HG02642 (cell line): ENCODE measurements at regions not wholly inside any gene's neighbourhood (a gene's known extent, or its start where the extent isn't known, plus 50 kb on each side); places are given as distances from the start of the nearest gene placed in this dataset.

Experiments
- ATAC-seq: cut with Tn5 transposase; IDR thresholded peaks from one replicate; pipeline ENCODE4 v1.9.1; 2021; ENCODE audit warnings: mild to moderate bottlenecking; ENCODE audit not compliant: unreplicated experiment, poor library complexity

GRCh38 chr1:103854279-103854678 lies 104.6 kb downstream of the AMY1C start:
- no peak for ATAC-seq

- ATAC-seq, result no peak
Observed at GRCh38 chr1:103859721-103860120, 110.0 kb downstream of the AMY1C start.

GRCh38 chr1:103898576-103899345 lies 149.1 kb downstream of the AMY1C start:
- no peak for ATAC-seq

DNA sequence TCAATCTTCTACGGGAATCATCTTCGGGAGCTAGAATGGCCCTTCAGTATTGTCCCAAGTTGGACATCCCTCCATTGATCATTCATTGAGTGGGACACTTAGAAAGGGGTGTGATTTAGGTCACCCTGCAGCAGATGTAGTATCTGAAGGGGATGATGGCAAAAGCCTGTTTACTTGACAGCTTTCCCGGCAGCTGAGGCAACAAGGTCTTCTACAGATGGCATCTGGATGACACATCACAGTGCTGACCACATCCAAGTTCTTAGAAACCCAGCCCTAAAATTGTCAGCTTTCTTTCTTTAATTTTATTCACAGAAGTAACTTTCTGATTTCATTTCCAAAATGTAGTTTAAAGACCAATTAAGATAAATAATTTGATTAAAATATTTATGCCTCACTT lies 150.3 kb downstream of the AMY1C start:
- no peak for ATAC-seq

DNA sequence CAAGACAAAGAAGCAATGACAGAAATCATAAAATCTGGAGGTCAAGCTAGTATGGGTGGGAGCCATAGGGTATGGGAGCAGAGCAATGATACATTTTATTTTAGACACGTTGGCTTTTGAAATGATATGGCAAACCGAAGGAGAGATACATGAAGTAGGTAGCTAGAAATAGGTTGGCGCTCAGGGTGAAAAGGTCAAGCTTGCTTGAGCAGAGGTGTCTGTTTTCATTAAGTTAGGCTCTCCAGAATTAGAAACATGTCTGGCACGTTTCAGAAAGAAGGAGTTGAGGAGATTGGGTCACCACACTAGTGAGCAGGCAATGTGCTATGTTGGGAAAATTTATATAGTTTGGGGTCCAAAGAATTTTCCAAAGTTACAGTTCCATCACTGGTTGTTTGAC lies 151.4 kb downstream of the AMY1C start:
- no peak for ATAC-seq

- no peak for ATAC-seq
Observed at GRCh38 chr1:103905363-103905762, 155.7 kb downstream of the AMY1C start.

DNA sequence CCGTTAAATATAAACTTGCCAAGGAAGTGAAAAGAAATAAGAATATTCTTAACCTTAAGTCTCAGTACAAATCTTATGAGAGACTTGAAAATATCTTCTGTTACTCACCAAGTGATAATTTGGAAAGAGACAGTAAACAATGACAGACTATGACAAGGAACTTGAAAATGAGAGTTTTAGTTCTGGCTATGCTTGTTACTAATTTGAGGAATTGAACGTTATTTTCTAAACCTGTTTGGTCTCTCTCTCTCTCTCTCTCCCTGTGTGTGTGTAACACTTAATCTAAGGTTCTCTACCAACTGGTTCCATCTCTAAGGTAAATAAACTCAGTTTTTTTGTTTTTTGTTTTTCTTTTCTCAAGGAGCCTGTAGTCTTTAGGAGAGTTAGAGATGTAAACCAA lies 161.8 kb downstream of the AMY1C start:
- no peak for ATAC-seq

DNA sequence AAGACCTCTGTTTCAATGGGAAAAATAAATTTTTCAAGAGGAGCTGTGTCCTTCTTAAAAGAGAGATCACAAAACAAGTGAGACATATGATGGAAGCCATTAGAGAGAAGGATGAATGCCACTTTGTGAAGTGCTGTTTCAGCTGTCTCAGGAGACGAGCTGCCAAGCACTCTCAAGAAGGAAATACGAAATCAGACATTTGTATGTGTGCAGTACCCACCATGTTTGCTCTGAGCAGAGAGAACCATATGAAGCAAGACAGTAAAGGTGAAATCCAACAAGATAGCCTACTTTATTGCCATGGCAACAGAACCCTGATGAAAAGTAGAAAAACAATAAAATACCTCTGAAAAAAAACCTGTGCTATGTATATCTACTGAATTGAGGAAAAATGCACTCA lies 168.1 kb downstream of the AMY1C start:
- ATAC-seq, result no peak

DNA sequence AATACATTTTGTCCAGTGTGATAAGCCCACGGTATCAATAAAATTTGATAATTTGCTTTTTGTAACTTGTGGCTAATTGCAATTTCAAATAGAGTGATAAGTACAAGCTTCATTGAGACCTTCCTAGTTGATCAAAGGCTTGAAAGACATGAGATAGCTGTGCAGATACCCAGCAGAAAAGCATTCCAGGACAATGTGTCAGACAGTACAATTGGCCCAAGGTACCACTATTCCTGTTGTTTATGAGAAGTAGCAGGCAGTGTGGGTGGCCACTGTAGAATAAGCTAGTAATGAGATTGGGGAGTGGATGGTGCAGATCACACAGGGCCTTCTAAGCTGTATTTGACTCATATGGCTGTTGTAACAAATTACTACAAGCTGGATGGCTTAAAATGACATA lies 182.2 kb downstream of the AMY1C start:
- ATAC-seq, result no peak

GRCh38 chr1:103937763-103938357 lies 188.2 kb downstream of the AMY1C start:
- ATAC-seq, result peak; percentile 73

DNA sequence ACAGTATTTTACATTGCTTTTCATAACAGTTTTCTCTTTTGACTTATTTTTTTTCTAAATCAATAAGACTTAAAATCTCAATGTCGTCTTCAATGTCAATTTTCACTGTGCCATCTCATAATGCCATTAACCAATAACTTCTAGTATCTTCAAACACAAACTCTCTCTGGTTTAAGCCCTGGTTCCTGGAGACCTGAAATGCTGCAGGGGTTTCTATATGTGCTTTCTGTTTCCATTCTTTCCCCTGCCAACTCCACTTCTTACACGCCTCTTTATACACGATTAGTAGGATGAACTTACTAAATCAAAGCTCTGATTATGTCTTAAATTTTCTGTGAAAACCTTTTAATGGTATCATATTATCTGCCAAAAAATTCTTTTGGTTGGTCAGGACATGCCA lies 191.4 kb downstream of the AMY1C start:
- ATAC-seq, result no peak

- no peak for ATAC-seq
Observed at GRCh38 chr1:103942029-103942428, 192.3 kb downstream of the AMY1C start.

DNA sequence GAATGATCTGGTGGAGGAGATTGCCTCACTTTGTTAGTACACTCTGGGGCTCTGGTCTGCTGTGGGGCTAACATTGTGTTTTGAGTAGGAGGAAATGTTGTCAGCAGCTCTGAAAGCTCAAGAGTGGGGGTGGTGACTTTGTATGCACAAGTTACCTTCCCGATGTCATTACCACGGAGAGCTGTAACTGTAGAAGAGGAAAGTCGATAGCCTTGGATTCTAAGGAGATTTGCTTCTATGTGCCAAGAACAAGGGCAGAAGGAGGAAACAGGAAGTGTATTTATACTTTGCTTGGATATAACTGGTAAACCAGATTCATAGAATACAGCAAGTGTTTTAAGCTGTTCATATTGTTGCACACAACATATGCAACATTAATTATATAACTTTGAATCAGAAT lies 196.1 kb downstream of the AMY1C start:
- ATAC-seq, result no peak

GRCh38 chr1:103948526-103948925 lies 198.8 kb downstream of the AMY1C start:
- no peak for ATAC-seq

DNA sequence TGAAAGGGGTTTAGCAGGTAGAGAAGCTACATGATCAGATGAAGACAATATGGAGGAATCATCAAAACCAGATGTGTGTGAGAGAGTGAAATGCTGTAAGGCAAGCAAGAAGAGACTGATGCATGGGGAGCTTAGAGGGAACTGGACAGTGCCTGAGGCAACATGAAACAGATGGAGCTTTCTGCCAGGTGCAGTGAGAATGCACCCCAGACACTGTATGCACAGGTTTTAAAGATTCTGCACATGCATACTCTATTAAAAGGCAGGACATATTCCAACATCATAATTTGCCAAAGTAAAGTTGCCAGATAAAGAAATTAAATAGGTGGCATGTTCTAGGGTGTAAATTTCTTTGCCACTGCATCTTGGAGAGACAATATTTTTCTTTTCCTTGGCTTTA lies 200.1 kb downstream of the AMY1C start:
- no peak for ATAC-seq

DNA sequence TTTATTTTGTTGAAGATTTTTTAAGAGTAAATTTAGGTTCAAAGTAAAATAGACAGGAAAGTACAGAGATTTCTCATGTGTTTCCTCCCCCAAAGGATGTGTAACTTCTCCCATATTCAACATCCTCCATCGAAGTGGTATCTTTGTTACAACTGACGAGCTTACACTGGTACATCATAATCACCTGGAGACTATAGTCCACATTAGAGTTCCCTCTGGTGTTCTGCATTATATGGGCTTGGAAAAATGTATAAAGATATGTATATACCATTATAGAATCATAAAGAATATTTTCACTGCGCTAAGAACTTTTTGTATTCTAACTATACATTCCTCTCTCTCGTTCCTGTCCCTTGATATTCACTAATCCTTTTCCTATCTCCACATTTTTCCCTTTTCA lies 203.7 kb downstream of the AMY1C start:
- ATAC-seq, result no peak

DNA sequence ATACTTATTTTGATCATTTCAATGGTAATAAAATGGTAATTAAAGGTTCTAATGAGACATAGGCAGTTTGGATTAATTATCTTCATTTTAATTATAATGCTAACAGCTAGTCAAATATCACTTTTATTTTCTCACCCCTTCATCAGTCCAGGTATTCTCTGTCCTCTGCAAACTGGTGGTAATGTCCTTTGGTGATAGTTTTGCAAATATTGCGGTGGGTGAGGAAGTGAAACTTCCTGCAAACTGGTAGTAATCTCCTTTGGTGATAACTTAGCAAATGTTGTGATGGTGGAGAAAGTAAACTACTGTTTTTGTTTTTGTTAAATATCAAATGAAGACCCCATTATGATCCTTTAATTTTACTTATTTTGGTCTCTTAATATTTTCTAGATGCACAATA lies 209.0 kb downstream of the AMY1C start:
- no peak for ATAC-seq

GRCh38 chr1:103959565-103959964 lies 209.9 kb downstream of the AMY1C start:
- no peak for ATAC-seq

- ATAC-seq, result no peak
Observed at GRCh38 chr1:103960045-103960444, 210.3 kb downstream of the AMY1C start.

DNA sequence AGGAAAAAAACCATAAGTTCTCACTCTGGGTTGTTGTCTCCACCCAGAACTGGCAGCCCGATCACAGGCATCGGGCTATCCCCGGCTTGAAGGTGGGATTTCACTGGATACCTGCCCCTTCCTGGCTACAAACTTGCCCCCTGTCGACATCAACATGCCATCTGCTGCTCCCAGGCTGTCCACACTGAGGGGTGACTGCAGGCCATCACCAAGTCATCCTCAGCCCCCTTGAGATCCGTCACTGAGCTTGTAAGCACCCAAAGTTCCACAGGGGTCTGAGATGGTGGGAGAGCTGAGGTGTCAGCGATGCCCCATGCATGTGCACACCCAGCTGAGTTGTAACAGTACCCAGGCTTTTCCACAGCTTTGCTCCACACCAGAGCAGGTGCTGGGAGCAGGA lies 211.0 kb downstream of the AMY1C start:
- no peak for ATAC-seq

DNA sequence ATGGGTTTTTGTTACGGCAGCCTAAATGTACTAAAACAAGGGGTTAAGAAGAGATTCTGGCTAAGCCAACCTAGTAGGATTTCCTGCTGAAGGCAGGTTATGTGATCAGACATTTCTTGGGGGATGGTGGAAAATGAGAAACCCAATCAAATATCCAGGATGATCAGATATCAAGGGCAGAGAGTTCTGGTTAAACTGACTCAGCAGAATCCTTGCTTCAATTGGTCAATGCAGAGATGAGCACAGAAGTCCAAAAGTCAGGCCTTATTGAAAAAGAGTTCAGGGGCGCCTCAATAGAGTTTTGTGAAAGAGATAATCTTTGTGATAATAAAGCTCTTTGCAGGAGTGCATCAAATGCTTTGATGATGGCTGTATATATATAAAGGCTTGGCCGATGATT lies 237.1 kb downstream of the AMY1C start:
- ATAC-seq, result no peak

DNA sequence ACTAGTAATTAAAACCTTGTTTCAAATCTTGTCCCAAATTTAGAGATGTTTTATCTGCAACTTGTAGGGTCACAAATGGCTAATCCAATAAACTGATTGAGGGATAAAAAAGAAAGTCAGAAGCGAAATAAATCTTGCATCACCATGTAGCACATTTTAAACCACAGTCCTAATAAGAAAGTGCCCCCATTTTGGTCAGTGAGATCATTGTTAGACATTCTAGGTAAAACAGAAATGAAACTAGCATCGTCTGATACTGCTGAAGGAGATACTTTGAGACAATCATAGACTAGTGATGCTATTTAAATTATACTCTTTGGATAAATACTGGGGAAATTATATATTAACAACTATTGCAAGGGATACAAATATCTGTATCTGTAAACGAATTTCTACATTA lies 247.9 kb downstream of the AMY1C start:
- ATAC-seq, result no peak
